NB4 (cell line): ENCODE measurements at regions not wholly inside any gene's neighbourhood (a gene's known extent, or its start where the extent isn't known, plus 50 kb on each side); places are given as distances from the start of the nearest gene placed in this dataset.

ENCODE experiments used
- CTCF ChIP-seq: IDR thresholded peaks from one replicate; pipeline ENCODE4 v1.5.1; 2012; ENCODE audit warnings: low read depth, low read length
- MYC ChIP-seq: IDR thresholded peaks from 2 replicates; pipeline ENCODE4 v1.6.1; 2011; ENCODE audit warnings: low read depth, low read length
- POLR2A ChIP-seq: IDR thresholded peaks from 2 replicates; pipeline ENCODE4 v1.6.1; 2011; ENCODE audit warnings: mild to moderate bottlenecking; ENCODE audit not compliant: insufficient read length; ENCODE audit errors: extremely low read depth
- TF ChIP-seq, protein P1 (sequence below): IDR thresholded peaks from 2 replicates; pipeline ENCODE4 v1.6.1; 2011; ENCODE audit warnings: low read depth, low read length

- no peak for TF ChIP-seq MYC
- TF ChIP-seq POLR2A: no peak
- no peak for TF ChIP-seq CTCF
- TF ChIP-seq, protein P1, sequence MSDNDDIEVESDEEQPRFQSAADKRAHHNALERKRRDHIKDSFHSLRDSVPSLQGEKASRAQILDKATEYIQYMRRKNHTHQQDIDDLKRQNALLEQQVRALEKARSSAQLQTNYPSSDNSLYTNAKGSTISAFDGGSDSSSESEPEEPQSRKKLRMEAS: no peak
Measured at GRCh38 chr2:104321796-104322349, 532.0 kb upstream of the POU3F3 start.
